H9 (cell line): ENCODE measurements at regions not wholly inside any gene's neighbourhood (a gene's known extent, or its start where the extent isn't known, plus 50 kb on each side); places are given as distances from the start of the nearest gene placed in this dataset.
A peak's percentile ranks its signal among the peaks of the same experiment; 100 is the strongest.

Source experiments
- DNase-seq: peaks from one replicate; pipeline ENCODE4 v3.0.0-alpha.2; 2017
- H2AFZ ChIP-seq: one replicate; pipeline ENCODE4 v1.6.1; 2013; ENCODE audit warnings: mild to moderate bottlenecking, low read length, control low read depth, moderate library complexity
- H2AK5ac ChIP-seq: 2 replicates; pipeline ENCODE4 v1.6.1; 2013; ENCODE audit warnings: low read length, control low read depth, mixed read lengths; ENCODE audit not compliant: insufficient read length
- H2BK120ac ChIP-seq: one replicate; pipeline ENCODE4 v1.6.1; 2013; ENCODE audit warnings: low read depth, mild to moderate bottlenecking, low read length, control low read depth, inconsistent platforms; ENCODE audit not compliant: poor library complexity, severe bottlenecking
- H2BK12ac ChIP-seq: 2 replicates; pipeline ENCODE4 v1.6.1; 2013; ENCODE audit warnings: low read length, control low read depth, mixed read lengths, low read depth; ENCODE audit not compliant: insufficient read length
- H2BK15ac ChIP-seq: 2 replicates; pipeline ENCODE4 v1.6.1; 2013; ENCODE audit warnings: low read depth, low read length, control low read depth
- H2BK20ac ChIP-seq: one replicate; pipeline ENCODE4 v1.6.1; 2013; ENCODE audit warnings: low read depth, mild to moderate bottlenecking, low read length, control low read depth, inconsistent platforms; ENCODE audit not compliant: poor library complexity, severe bottlenecking
- H2BK5ac ChIP-seq: 2 replicates; pipeline ENCODE4 v1.6.1; 2013; ENCODE audit warnings: low read length, control low read depth, mixed read lengths; ENCODE audit not compliant: insufficient read length
- H3K14ac ChIP-seq: 2 replicates; pipeline ENCODE4 v1.6.1; 2013; ENCODE audit warnings: low read length, control low read depth; ENCODE audit not compliant: insufficient read depth
- H3K18ac ChIP-seq: 2 replicates; pipeline ENCODE4 v1.6.1; 2013; ENCODE audit warnings: low read depth, mild to moderate bottlenecking, mixed read lengths, low read length, control low read depth; ENCODE audit not compliant: insufficient read length
- H3K23ac ChIP-seq: 2 replicates; pipeline ENCODE4 v1.6.1; 2013; ENCODE audit warnings: low read length, control low read depth, mixed read lengths, low read depth; ENCODE audit not compliant: insufficient read length
- H3K23me2 ChIP-seq: 2 replicates; pipeline ENCODE4 v1.6.1; 2013; ENCODE audit warnings: low read depth, mild to moderate bottlenecking, mixed read lengths, low read length, control low read depth; ENCODE audit not compliant: insufficient read length, poor library complexity, severe bottlenecking
- H3K27ac ChIP-seq: 2 replicates; pipeline ENCODE4 v1.5.1; 2013; ENCODE audit warnings: low read length, control low read depth, mixed read lengths, low read depth; ENCODE audit not compliant: insufficient read length
- H3K27me3 ChIP-seq: 2 replicates; pipeline ENCODE4 v1.6.1; 2013; ENCODE audit warnings: low read length, control low read depth, inconsistent platforms; ENCODE audit not compliant: insufficient read depth
- H3K4ac ChIP-seq: 2 replicates; pipeline ENCODE4 v1.6.1; 2013; ENCODE audit warnings: low read depth, mild to moderate bottlenecking, control low read depth, inconsistent platforms, low read length, moderate library complexity
- H3K4me1 ChIP-seq: 2 replicates; pipeline ENCODE4 v1.6.1; 2013; ENCODE audit warnings: low read length, control low read depth, inconsistent platforms; ENCODE audit not compliant: insufficient read depth
- H3K4me2 ChIP-seq: 2 replicates; pipeline ENCODE4 v1.6.1; 2013; ENCODE audit warnings: low read length, control low read depth, mixed read lengths; ENCODE audit not compliant: insufficient read length, insufficient read depth
- H3K56ac ChIP-seq: 2 replicates; pipeline ENCODE4 v1.6.1; 2013; ENCODE audit warnings: low read depth, mild to moderate bottlenecking, mixed read lengths, low read length, control low read depth; ENCODE audit not compliant: insufficient read length
- H3K79me1 ChIP-seq: 2 replicates; pipeline ENCODE4 v1.6.1; 2013; ENCODE audit warnings: low read depth, mild to moderate bottlenecking, moderate library complexity, low read length, control low read depth, inconsistent platforms; ENCODE audit not compliant: insufficient read depth, poor library complexity, severe bottlenecking
- H3K79me2 ChIP-seq: 2 replicates; pipeline ENCODE4 v1.6.1; 2013; ENCODE audit warnings: low read length, control low read depth, inconsistent platforms; ENCODE audit not compliant: insufficient read depth
- H3K9ac ChIP-seq: 2 replicates; pipeline ENCODE4 v1.6.1; 2013; ENCODE audit warnings: low read length, control low read depth, mixed read lengths; ENCODE audit not compliant: insufficient read length; ENCODE audit errors: extremely low read depth
- H3K9me3 ChIP-seq: one replicate; pipeline ENCODE4 v1.6.1; 2013; ENCODE audit warnings: low read depth, low read length, inconsistent platforms; ENCODE audit not compliant: control insufficient read depth
- H3T11ph ChIP-seq: one replicate; pipeline ENCODE4 v1.6.1; 2013; ENCODE audit warnings: mild to moderate bottlenecking, low read length, control low read depth, inconsistent platforms
- H4K20me1 ChIP-seq: one replicate; pipeline ENCODE4 v1.6.1; 2013; ENCODE audit not compliant: control insufficient read depth, insufficient read length, insufficient read depth
- H4K5ac ChIP-seq: 2 replicates; pipeline ENCODE4 v1.6.1; 2013; ENCODE audit warnings: low read depth, mild to moderate bottlenecking, mixed read lengths, low read length, control low read depth; ENCODE audit not compliant: insufficient read length
- H4K8ac ChIP-seq: replicated peaks from 2 replicates; pipeline ENCODE4 v1.6.1; 2013; ENCODE audit warnings: low read length, control low read depth, mixed read lengths, low read depth; ENCODE audit not compliant: insufficient read length
- H4K91ac ChIP-seq: 2 replicates; pipeline ENCODE4 v1.6.1; 2013; ENCODE audit warnings: low read depth, mild to moderate bottlenecking, moderate library complexity, mixed read lengths, low read length, control low read depth; ENCODE audit not compliant: insufficient read length
- H3K27ac Mint-ChIP-seq, 3 experiments: 2 replicates in 2 of 3; 3 replicates in 1 of 3; pipeline ENCODE4 v1.8.0; 2020 to 2021; ENCODE audit warnings: mixed read lengths in 3 of 3, mild to moderate bottlenecking in 1 of 3, moderate library complexity in 1 of 3
- H3K27me3 Mint-ChIP-seq: 2 replicates; pipeline ENCODE4 v1.8.0; 2021; ENCODE audit warnings: low read depth, mild to moderate bottlenecking, moderate library complexity, mixed read lengths
- H3K36me3 Mint-ChIP-seq, 3 experiments: 2 replicates in 2 of 3; 3 replicates in 1 of 3; pipeline ENCODE4 v1.8.0; 2020 to 2021; ENCODE audit warnings: low read depth in 3 of 3, mixed read lengths in 3 of 3; ENCODE audit not compliant: insufficient read depth in 1 of 3
- H3K4me1 Mint-ChIP-seq, 2 experiments: 2 replicates each; pipeline ENCODE4 v1.8.0; 2020; ENCODE audit warnings: mixed read lengths in 2 of 2
- H3K4me3 Mint-ChIP-seq, 2 experiments: 2 replicates in 1 of 2; 3 replicates in 1 of 2; pipeline ENCODE4 v1.8.0; 2020 to 2021; ENCODE audit warnings: mild to moderate bottlenecking in 2 of 2, mixed read lengths in 2 of 2, moderate library complexity in 1 of 2
- H3K9me3 Mint-ChIP-seq, 2 experiments: 2 replicates in 1 of 2; 3 replicates in 1 of 2; pipeline ENCODE4 v1.8.0; 2020; ENCODE audit warnings: mild to moderate bottlenecking in 2 of 2, mixed read lengths in 2 of 2, moderate library complexity in 1 of 2
- WGBS: extraction: QIAGEN DNeasy Blood & Tissue Kit; methylation state at CpG from one replicate; pipeline ENCODE4 v1.1.7; 2013; ENCODE audit warnings: missing lambda C conversion rate, low lambda C conversion rate, mixed read lengths; ENCODE audit not compliant: insufficient read length; ENCODE audit errors: extremely low coverage; 5-methylcytosine and 5-hydroxymethylcytosine counted together
- TF ChIP-seq, protein P1 (sequence below): fragments of 200-600 bp; sonication (generic); conservative IDR thresholded peaks from 3 replicates; pipeline ENCODE4 v1.8.0; 2021; ENCODE audit warnings: antibody characterized with exemption, mild to moderate bottlenecking

DNA sequence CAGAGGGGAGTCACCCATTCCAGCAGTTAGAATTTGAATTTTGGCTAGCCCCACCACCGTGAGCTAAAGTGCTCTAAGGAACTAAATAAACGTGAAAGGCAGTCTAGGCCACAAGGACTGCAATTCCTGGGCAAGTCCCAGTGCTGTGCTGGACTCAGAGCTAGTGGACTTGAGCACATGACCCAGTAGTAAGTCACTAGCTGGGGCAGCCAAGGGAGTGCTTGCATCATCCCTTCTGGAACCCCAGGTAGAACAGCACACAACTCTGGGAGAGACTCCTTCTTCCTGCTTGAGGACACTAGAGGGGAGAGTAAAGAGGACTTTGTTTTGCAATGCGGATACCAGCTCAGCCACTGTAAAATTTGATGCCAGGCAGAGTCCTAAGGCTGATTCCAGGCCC is 672.2 kb downstream of the CPS1 start:
- no peak overlapping the region for H3K4me3 Mint-ChIP-seq
- H3K4me1 Mint-ChIP-seq = no peaks in the 10 kb centered on the region
- H3K27ac Mint-ChIP-seq = no peak overlapping the region

More for the DNA sequence above, 672.2 kb downstream of the CPS1 start:
- no peak overlapping the region for H2BK12ac ChIP-seq
- Mint-ChIP-seq H3K9me3 (peaks cover 2% of the 10 kb centered on the region in 2 experiments; a peak in 2 of 5 replicates), H3K27me3 (no peaks in the 10 kb centered on the region), H3K36me3 (no peaks in the 10 kb centered on the region)
- no peak overlapping the region for H2AK5ac ChIP-seq
- H2AFZ ChIP-seq = no peak overlapping the region
- H3K56ac ChIP-seq = no peak overlapping the region
- DNase-seq = no peak
- no peaks in the 10 kb centered on the region for H4K20me1 ChIP-seq
- WGBS = no CpG with 5 or more reads among the region's 3 CpGs
- H2BK120ac ChIP-seq = no peak overlapping the region
- H3K18ac ChIP-seq = peak overlapping the region; percentile 58
- no peak overlapping the region for H3K4me2 ChIP-seq
- no peaks in the 10 kb centered on the region for H3K4me1 ChIP-seq
- no peaks in the 10 kb centered on the region for H3K79me2 ChIP-seq
- TF ChIP-seq, protein P1, sequence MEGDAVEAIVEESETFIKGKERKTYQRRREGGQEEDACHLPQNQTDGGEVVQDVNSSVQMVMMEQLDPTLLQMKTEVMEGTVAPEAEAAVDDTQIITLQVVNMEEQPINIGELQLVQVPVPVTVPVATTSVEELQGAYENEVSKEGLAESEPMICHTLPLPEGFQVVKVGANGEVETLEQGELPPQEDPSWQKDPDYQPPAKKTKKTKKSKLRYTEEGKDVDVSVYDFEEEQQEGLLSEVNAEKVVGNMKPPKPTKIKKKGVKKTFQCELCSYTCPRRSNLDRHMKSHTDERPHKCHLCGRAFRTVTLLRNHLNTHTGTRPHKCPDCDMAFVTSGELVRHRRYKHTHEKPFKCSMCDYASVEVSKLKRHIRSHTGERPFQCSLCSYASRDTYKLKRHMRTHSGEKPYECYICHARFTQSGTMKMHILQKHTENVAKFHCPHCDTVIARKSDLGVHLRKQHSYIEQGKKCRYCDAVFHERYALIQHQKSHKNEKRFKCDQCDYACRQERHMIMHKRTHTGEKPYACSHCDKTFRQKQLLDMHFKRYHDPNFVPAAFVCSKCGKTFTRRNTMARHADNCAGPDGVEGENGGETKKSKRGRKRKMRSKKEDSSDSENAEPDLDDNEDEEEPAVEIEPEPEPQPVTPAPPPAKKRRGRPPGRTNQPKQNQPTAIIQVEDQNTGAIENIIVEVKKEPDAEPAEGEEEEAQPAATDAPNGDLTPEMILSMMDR = no peak
- H3T11ph ChIP-seq = no peak overlapping the region
- no peak overlapping the region for H3K4ac ChIP-seq
- H3K9ac ChIP-seq = no peak overlapping the region
- no peak overlapping the region; the same call in 1 of the 2 replicates for H2BK15ac ChIP-seq
- no peaks in the 10 kb centered on the region for H3K9me3 ChIP-seq
- H3K23me2 ChIP-seq = no peaks in the 10 kb centered on the region
- H4K8ac ChIP-seq = no peak overlapping the region
- H3K27ac ChIP-seq = no peak overlapping the region
- H3K79me1 ChIP-seq = no peaks in the 10 kb centered on the region
- H4K91ac ChIP-seq = no peak overlapping the region
- no peak overlapping the region for H2BK20ac ChIP-seq
- H3K14ac ChIP-seq = 0 out of 2 replicates have a peak overlapping the region, but pooled peaks have one; percentile 65
- no peaks in the 10 kb centered on the region for H3K27me3 ChIP-seq
- no peak overlapping the region for H2BK5ac ChIP-seq
- H4K5ac ChIP-seq = no peak overlapping the region
- H3K23ac ChIP-seq = no peak overlapping the region
